ENCODE measurements at regions not wholly inside any gene's neighbourhood (a gene's known extent, or its start where the extent isn't known, plus 50 kb on each side); places are given as distances from the start of the nearest gene placed in this dataset.

DNA sequence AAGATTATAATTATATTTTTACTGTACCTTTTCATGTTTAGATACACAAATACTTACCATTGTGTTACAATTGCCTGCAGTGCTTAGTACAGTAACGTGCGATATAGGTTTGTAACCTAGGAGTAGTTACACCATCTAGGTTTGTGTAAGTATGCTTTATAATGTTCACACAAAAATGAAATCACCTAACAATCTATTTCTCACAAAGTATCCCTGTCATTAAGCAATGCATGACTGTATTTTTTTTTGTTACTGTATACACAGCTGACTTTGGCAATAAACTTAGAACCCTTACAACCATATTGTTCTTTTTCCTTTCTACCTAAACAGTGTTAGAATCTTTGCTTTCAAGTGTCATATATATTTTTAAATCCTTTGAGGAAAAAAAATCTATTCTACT, 303.0 kb upstream of the E2F7 start:
- H3K36me3 Mint-ChIP-seq (ENCODE audit: low read depth): no peaks in the 10 kb centered on the region
- CTCF ChIA-PET: no interaction called here
- intact Hi-C loops (cut with micrococcal nuclease): no loop called here

DNA sequence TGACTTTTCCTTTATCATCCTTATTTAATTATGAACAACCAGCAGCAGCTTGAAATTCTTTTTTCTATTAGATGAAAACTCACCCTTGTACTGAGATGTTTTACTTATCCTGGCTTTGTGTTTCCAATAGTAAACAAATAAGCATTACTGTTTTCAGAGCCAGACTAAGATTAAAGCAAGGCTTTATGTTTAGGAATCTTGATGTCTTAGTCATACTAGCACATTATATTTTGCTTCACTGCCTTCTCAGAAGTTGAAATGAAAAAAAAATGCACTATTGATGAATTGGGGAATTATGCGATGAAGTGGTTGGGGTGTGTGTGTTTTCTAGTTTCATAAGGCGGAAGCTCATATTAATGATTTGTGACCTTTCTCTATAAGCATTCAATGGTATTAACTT, 301.2 kb upstream of the E2F7 start:
- CTCF ChIA-PET: no interaction called here
- intact Hi-C loops (cut with micrococcal nuclease): no loop called here
- no peaks in the 10 kb centered on the region for H3K27me3 Mint-ChIP-seq (ENCODE audit: low read depth)
- no peaks in the 10 kb centered on the region for H3K9me3 Mint-ChIP-seq
- no peak overlapping the region for H3K27ac Mint-ChIP-seq
- no peaks in the 10 kb centered on the region for H3K4me1 Mint-ChIP-seq (ENCODE audit: low read depth)
- no peaks in the 10 kb centered on the region for H3K36me3 Mint-ChIP-seq (ENCODE audit: low read depth)
- no peak overlapping the region for H3K4me3 Mint-ChIP-seq
- DNase-seq: no peak

More for the DNA sequence above, 303.0 kb upstream of the E2F7 start:
- Mint-ChIP-seq H3K4me3 (no peak overlapping the region), H3K27me3 (ENCODE audit: low read depth) (no peaks in the 10 kb centered on the region), H3K9me3 (no peaks in the 10 kb centered on the region), H3K27ac (no peak overlapping the region), H3K4me1 (ENCODE audit: low read depth) (no peaks in the 10 kb centered on the region)
- DNase-seq: no peak

DNA sequence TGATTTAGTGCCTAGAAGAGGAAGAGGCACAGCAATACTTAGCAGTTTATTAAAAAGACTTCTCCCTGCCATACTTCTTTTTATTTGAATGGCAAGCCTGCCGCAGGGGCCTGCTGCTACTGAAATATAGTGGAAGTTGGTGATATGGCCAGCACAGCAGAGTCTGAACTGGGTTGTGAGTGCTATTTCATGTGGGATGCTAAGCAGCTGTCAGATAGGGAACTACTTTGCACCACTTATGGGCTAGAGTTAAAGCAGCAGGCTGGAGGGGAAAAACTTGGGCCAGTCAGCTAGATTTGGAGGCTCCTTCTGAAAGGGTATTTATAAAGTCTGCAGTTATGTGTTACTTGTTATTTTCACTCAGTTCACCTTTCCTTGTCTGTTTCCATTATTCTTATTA, 299.0 kb upstream of the E2F7 start:
- no peaks in the 10 kb centered on the region for H3K27me3 Mint-ChIP-seq (ENCODE audit: low read depth)
- CTCF ChIA-PET: no interaction called here
- no peaks in the 10 kb centered on the region for H3K4me1 Mint-ChIP-seq (ENCODE audit: low read depth)
- H3K9me3 Mint-ChIP-seq: no peaks in the 10 kb centered on the region
- no peak for DNase-seq
- H3K36me3 Mint-ChIP-seq (ENCODE audit: low read depth): no peaks in the 10 kb centered on the region
- no peak overlapping the region for H3K4me3 Mint-ChIP-seq
- intact Hi-C loops (cut with micrococcal nuclease): no loop called here
- no peak overlapping the region for H3K27ac Mint-ChIP-seq

DNA sequence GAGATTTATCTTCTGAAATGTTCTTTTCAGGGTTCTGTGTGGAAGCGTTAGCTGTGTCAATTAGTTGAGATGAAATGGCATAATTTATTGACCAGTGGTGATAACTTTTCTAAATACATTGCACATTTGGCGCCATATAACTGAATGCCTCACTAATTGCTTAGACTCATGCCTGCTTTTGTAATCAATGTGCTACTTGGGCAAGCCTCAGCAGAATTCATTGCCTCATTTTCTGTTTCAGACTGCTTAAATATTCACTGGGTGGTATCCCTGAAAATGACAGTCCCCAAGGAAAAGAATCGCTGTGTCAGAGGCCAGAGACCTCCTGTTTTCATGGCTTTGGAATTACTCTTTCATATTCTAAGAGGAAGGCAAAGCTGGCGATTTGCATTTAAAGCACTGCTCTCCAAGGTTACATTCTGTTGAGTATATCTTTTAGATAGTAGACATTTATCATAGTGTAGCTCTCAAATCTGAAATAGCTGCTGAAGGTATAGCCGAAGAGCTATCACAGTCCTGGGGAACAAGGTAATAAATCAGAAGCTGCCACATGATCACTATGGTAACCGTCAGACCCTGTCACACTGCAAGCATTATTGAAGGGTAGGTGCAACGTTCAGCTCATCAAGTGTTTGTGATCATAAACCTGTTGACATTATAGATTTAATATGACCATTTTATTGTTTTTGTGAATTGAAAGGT, 297.3 kb upstream of the E2F7 start:
- H3K36me3 Mint-ChIP-seq (ENCODE audit: low read depth): no peaks in the 10 kb centered on the region
- H3K27me3 Mint-ChIP-seq (ENCODE audit: low read depth): no peaks in the 10 kb centered on the region
- H3K4me3 Mint-ChIP-seq: no peak overlapping the region
- no peaks in the 10 kb centered on the region for H3K9me3 Mint-ChIP-seq
- no peak for DNase-seq
- intact Hi-C loops (cut with micrococcal nuclease): no loop called here
- CTCF ChIA-PET: interaction anchor here (0.8 kb wide), 1 partner anchor 124 kb away, joined by 3 read pairs; no protein-coding TSS in a partner anchor
- no peaks in the 10 kb centered on the region for H3K4me1 Mint-ChIP-seq (ENCODE audit: low read depth)
- no peak overlapping the region for H3K27ac Mint-ChIP-seq

DNA sequence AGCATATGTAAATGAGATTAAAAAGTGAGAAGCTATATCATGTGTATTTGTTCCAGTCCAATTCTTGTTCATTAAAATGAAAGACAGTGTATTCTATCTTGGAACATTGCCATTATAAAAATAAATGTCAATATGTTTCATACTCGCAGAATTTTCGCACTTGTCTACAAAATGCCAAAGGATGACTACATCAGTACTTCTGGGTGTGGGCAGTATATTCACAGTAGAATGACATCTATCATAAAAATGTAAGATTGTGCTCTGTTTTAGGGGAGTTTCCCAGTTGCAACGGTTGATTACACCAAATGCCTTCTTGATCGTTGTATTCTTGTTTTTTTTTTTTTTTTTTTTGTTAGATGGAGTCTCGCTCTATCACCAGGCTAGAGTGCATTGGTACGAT, 292.3 kb upstream of the E2F7 start:
- Mint-ChIP-seq H3K4me3 (no peak overlapping the region), H3K4me1 (ENCODE audit: low read depth) (no peaks in the 10 kb centered on the region), H3K27ac (no peak overlapping the region), H3K9me3 (no peaks in the 10 kb centered on the region), H3K27me3 (ENCODE audit: low read depth) (no peaks in the 10 kb centered on the region), H3K36me3 (ENCODE audit: low read depth) (no peaks in the 10 kb centered on the region)
- DNase-seq: no peak
- CTCF ChIA-PET: no interaction called here
- intact Hi-C loops (cut with micrococcal nuclease): no loop called here

DNA sequence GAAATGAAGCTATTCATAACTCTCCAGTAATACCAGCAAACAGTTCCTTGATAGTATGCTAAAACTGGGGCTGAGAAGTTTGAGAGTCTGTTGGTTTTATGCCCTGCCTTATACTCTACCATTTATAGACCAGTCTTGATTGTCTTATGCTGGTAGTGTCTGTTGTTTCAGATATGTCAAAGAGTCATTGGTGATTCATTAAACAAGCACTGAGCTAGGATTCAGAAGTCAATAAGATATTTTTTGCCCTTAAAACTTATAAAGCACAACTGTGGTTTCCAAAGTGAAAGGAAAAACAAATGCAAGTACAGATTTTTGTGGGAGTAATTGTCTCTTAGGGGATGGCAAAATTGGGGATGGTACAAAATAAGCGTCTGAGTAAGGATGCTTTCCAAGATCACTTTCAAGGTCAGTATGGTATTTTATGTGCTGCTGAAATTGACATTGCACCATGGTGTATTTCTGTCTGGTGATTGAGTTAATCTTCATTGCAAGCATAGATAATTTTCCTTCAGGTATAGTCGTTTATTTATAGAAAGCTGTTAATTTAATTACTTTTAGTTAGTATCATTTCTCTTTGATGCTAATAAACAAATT, 289.5 kb upstream of the E2F7 start:
- no peak overlapping the region for H3K4me3 Mint-ChIP-seq
- no peaks in the 10 kb centered on the region for H3K4me1 Mint-ChIP-seq (ENCODE audit: low read depth)
- CTCF ChIA-PET: no interaction called here
- H3K27ac Mint-ChIP-seq: no peak overlapping the region
- H3K36me3 Mint-ChIP-seq (ENCODE audit: low read depth): no peaks in the 10 kb centered on the region
- H3K27me3 Mint-ChIP-seq (ENCODE audit: low read depth): no peaks in the 10 kb centered on the region
- intact Hi-C loops (cut with micrococcal nuclease): no loop called here
- H3K9me3 Mint-ChIP-seq: no peaks in the 10 kb centered on the region
- DNase-seq: no peak

DNA sequence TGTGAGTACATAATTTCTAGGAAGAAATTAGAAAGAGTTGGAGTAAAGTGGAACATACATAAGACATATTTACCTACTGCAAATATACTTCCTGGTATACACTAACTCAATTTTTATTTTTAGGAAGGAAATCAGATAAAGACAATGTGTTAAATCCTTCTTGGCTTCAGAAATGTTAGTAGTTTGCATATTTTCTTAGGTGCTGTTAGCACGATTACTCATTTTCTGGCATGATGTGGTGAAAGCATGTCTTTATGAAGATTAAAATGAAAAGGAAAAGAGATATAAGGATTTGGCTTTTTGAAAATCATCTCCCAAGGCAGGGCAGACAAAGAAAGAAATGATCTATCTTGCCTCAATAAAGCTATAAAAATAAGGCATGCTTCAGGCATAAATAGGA, 287.6 kb upstream of the E2F7 start:
- no peaks in the 10 kb centered on the region for H3K27me3 Mint-ChIP-seq (ENCODE audit: low read depth)
- H3K27ac Mint-ChIP-seq: no peak overlapping the region
- H3K9me3 Mint-ChIP-seq: no peaks in the 10 kb centered on the region
- no peaks in the 10 kb centered on the region for H3K36me3 Mint-ChIP-seq (ENCODE audit: low read depth)
- intact Hi-C loops (cut with micrococcal nuclease): no loop called here
- H3K4me1 Mint-ChIP-seq (ENCODE audit: low read depth): no peaks in the 10 kb centered on the region
- no peak overlapping the region for H3K4me3 Mint-ChIP-seq
- CTCF ChIA-PET: no interaction called here
- DNase-seq: no peak

DNA sequence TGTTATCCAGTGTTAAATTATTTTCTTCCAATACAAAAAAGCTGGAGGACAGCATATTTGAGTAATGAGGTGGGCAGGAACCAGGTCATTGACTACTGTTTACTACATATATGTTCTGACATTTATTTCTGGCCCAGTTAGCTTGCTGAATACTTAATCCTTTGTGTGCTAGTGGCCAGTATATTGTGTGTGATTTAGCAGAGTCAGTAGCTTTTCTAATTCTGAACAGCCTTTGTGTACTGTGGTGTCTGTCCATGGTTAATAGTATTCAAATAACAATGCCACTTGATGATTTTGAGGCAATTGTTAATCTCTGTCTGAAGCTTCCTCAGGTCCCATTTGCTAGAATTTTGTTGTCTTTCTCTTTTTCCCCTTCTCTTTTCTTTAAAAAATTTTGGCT, 286.5 kb upstream of the E2F7 start:
- H3K4me1 Mint-ChIP-seq (ENCODE audit: low read depth): no peaks in the 10 kb centered on the region
- CTCF ChIA-PET: no interaction called here
- H3K27me3 Mint-ChIP-seq (ENCODE audit: low read depth): no peaks in the 10 kb centered on the region
- no peak overlapping the region for H3K4me3 Mint-ChIP-seq
- intact Hi-C loops (cut with micrococcal nuclease): no loop called here
- no peak for DNase-seq
- H3K36me3 Mint-ChIP-seq (ENCODE audit: low read depth): no peaks in the 10 kb centered on the region
- H3K27ac Mint-ChIP-seq: no peak overlapping the region
- H3K9me3 Mint-ChIP-seq: no peaks in the 10 kb centered on the region

DNA sequence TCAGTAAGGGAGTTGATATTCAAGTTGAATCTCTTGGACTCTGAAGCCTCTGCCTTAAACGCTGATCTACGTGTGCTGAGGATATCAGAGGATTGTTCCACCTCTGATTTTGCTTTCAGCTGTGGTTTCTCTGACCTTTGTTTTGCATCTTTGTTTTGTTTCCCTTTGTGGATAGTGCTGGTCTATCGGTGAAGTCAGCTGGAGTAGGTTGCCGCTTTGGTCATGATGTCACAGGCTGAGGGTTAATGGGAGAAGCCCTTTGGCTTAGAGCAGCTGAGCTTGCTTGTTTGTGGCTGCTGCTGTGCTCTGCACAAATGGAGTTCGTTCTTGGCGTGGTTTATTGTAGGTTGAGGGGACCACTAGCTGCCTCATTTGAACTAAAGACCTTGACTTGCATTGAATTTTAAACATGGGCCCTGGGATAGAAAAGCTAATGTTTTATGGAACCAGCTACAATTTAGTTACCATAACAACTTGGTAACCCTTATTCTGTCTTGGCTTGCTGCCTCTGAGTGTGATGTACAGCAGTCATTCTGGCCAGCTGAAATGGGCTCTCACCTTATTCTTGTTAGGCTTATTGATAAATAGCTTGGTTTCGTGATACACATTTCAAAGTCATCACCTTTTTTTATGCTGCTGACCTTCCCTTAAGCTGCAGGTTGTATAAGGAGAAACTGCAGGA, 284.5 kb upstream of the E2F7 start:
- CTCF ChIA-PET: no interaction called here
- Mint-ChIP-seq H3K27ac (no peak overlapping the region), H3K4me3 (no peak overlapping the region), H3K27me3 (ENCODE audit: low read depth) (no peaks in the 10 kb centered on the region), H3K9me3 (no peaks in the 10 kb centered on the region), H3K4me1 (ENCODE audit: low read depth) (no peaks in the 10 kb centered on the region), H3K36me3 (ENCODE audit: low read depth) (no peaks in the 10 kb centered on the region)
- intact Hi-C loops (cut with micrococcal nuclease): no loop called here
- no peak for DNase-seq

DNA sequence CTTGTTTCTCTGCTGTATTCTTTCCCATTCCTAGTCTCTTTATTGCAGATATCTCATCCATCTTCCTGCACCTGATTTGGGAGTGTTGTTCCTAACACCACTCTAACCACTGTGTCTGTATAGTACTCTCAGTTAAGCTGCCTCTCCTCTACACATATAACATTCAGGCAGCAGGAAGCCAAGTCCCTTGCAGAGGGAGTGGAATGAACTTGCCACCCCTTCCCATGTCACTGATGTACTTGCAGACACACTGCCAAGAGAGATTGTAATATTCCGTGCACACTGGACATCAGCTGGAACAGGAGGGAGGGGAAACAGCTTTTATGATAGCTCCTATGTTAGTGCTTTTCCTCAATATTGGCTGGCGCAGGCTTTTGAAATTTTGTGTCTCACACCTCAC, 281.6 kb upstream of the E2F7 start:
- no peaks in the 10 kb centered on the region for H3K9me3 Mint-ChIP-seq
- no peaks in the 10 kb centered on the region for H3K4me1 Mint-ChIP-seq (ENCODE audit: low read depth)

DNA sequence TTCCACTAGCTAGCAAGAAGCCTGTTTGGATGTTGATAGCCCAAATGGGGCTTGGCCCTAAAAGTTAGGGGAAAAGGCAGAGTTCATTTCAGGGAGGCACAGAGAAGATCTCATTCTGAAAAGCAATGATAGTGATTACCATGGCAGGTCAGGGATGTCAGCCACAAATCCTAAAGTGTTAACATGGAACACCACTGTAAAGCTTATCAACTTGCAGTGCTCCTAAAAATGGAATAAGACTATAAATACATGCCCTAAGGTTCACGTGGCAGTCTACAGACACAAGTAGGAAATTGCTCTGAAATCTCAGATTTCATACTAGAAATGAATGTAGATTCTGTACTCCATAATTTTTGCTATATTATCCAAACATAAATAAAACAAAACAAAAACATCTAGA, 280.0 kb upstream of the E2F7 start:
- H3K4me1 Mint-ChIP-seq (ENCODE audit: low read depth): no peaks in the 10 kb centered on the region
- no peak overlapping the region for H3K4me3 Mint-ChIP-seq
- no peaks in the 10 kb centered on the region for H3K9me3 Mint-ChIP-seq
- CTCF ChIA-PET: no interaction called here
- no peaks in the 10 kb centered on the region for H3K27me3 Mint-ChIP-seq (ENCODE audit: low read depth)
- H3K36me3 Mint-ChIP-seq (ENCODE audit: low read depth): no peaks in the 10 kb centered on the region
- H3K27ac Mint-ChIP-seq: no peak overlapping the region
- no peak for DNase-seq
- intact Hi-C loops (cut with micrococcal nuclease): no loop called here

More for the DNA sequence above, 281.6 kb upstream of the E2F7 start:
- Mint-ChIP-seq H3K4me3 (no peak overlapping the region), H3K27me3 (ENCODE audit: low read depth) (no peaks in the 10 kb centered on the region), H3K27ac (no peak overlapping the region), H3K36me3 (ENCODE audit: low read depth) (no peaks in the 10 kb centered on the region)
- CTCF ChIA-PET: no interaction called here
- intact Hi-C loops (cut with micrococcal nuclease): no loop called here
- no peak for DNase-seq

DNA sequence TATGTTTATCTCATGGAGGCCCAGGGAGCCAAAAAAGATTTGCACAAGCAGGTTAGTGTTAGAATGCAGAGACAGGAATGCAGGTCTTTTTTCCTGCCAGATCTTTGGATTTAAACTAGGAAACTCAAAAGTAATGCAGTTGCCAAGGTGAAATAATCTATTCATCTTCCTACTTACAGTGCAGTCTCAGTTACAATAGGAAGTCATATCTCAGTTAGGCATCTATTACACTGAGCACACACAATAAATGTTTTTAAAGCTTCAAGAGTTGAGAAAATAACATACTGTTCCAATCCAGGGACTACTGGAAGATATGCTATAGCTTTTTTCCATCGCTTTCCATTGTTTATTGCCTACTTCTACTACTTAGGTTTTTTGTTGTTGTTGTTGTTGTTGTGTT, 279.3 kb upstream of the E2F7 start:
- Mint-ChIP-seq H3K4me1 (ENCODE audit: low read depth) (no peaks in the 10 kb centered on the region), H3K27ac (no peak overlapping the region), H3K4me3 (no peak overlapping the region), H3K27me3 (ENCODE audit: low read depth) (no peaks in the 10 kb centered on the region), H3K9me3 (no peaks in the 10 kb centered on the region), H3K36me3 (ENCODE audit: low read depth) (no peaks in the 10 kb centered on the region)
- CTCF ChIA-PET: no interaction called here
- no peak for DNase-seq
- intact Hi-C loops (cut with micrococcal nuclease): no loop called here

DNA sequence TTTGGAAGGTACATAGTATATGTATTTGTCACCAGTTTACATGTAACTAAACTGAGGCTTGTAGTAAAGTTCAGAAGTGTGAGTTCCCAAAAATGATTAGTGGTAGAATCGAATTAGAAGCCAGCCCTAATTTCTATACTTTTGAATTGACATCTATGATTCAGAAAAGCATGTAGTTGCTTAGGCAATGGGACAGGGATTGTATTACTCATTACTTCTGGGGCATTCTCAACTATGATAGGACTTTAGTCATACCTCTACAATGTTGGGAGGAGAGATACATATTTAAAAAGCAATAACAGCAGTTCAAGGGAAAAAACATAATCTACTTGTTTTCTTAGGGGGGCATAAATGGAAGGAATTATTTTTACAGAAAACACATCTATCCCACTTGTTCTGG, 277.9 kb upstream of the E2F7 start:
- intact Hi-C loops (cut with micrococcal nuclease): no loop called here
- H3K27me3 Mint-ChIP-seq (ENCODE audit: low read depth): no peaks in the 10 kb centered on the region
- H3K4me1 Mint-ChIP-seq (ENCODE audit: low read depth): no peaks in the 10 kb centered on the region
- H3K27ac Mint-ChIP-seq: no peak overlapping the region
- no peak for DNase-seq
- no peaks in the 10 kb centered on the region for H3K36me3 Mint-ChIP-seq (ENCODE audit: low read depth)
- no peaks in the 10 kb centered on the region for H3K9me3 Mint-ChIP-seq
- H3K4me3 Mint-ChIP-seq: no peak overlapping the region
- CTCF ChIA-PET: no interaction called here
